PC-9 (cell line): ENCODE measurements at regions not wholly inside any gene's neighbourhood (a gene's known extent, or its start where the extent isn't known, plus 50 kb on each side); places are given as distances from the start of the nearest gene placed in this dataset.

ENCODE experiments used
- CTCF ChIP-seq: fragments of 200-600 bp; sonication (generic); conservative IDR thresholded peaks from 2 replicates; pipeline ENCODE4 v1.6.1; 2017; ENCODE audit warnings: mixed run types, antibody characterized with exemption, mild to moderate bottlenecking, moderate library complexity
- EZH2 ChIP-seq: fragments of 200-600 bp; sonication (generic); IDR thresholded peaks from 2 replicates; pipeline ENCODE4 v1.8.0; 2017; ENCODE audit warnings: antibody characterized with exemption, low read depth

- TF ChIP-seq CTCF, result no peak
- TF ChIP-seq EZH2, result no peak
Measured at GRCh38 chr3:23100106-23100505, 103.0 kb upstream of the UBE2E2 start.
